Posterior vena cava (tissue), 2 donors: ENCODE measurements at regions not wholly inside any gene's neighbourhood (a gene's known extent, or its start where the extent isn't known, plus 50 kb on each side); places are given as distances from the start of the nearest gene placed in this dataset.
"Not testable (repeated sequence)": the region's sequence is repeated elsewhere in the genome, so short reads cannot be mapped to it uniquely, and the experiment has no call there.

Source experiments
- DNase-seq: peaks from one replicate; pipeline ENCODE4 v3.0.0-alpha.2; 2020; ENCODE audit warnings: low spot score
- intact Hi-C, 2 donors: fragments of 100-400 bp; cut with DNase I; formaldehyde crosslinking; loops; one replicate each; pipeline versions ENCODE4 v1.14.1 to v1.14.2; 2022 to 2023
- donor health status: DM: yes; HTN: yes; CAD: no.
- donor health status: DM: yes; HTN: yes; CAD: no.

DNA sequence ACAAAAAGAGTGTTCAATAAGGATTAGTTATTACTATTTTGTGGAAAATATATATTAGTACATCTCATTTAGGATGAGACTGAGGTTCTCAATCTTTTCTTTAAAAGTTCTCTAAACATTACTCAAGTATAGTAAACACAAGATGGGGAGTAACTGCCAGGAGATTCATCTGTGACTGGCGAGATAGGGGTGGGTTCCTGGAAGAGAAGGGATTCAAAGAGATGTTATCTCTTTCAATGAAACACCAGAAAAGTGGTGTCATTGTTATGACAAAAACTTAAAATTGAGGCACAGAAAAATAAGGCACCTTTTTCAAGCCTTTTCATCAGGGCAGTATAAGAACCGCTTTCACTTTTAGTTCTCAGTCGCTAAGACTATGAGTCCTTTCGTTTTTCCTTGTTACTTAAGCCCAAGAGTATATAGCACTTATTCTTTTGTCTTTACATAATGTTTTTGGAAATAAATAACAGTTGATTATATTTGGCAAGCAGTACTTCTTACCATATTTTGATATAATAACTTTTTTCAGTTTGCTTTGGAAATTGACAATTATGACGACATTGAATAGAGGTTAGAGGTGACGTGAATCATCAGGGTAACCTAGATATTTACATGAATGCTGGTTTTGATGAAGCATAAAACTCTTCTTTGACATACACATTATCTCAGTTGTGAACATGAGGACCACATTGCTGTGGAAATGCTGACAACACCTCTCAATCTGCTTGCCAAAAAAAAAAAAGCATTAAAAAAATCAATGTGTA lies 393.9 kb upstream of the TCF4 start:
- intact Hi-C loops, result no loop called here
- DNase-seq, result no peak

GRCh38 chr18:55974521-55974920 lies 386.5 kb upstream of the TCF4 start:
- intact Hi-C loops, result no loop called here
- no peak for DNase-seq

DNA sequence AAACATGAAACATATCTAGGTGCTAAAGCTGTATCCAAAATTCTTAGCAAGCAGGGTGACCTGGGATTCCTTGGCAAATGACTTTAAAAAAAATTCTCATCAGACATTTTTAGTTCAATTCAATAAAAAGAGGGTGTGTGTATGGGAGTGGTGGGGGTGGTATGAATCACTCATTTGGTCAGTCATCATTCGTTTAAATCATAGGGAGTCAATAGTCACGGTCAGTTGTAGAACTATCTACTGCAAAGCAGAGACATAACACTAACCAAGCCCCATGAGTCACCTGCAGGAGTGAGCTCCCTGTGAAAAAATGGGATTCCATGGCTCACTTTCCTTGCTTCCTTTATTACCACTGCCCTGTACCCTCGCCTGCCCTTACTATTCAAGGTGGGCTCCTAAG lies 380.6 kb upstream of the TCF4 start:
- no peak for DNase-seq
- intact Hi-C loops, result no loop called here

DNA sequence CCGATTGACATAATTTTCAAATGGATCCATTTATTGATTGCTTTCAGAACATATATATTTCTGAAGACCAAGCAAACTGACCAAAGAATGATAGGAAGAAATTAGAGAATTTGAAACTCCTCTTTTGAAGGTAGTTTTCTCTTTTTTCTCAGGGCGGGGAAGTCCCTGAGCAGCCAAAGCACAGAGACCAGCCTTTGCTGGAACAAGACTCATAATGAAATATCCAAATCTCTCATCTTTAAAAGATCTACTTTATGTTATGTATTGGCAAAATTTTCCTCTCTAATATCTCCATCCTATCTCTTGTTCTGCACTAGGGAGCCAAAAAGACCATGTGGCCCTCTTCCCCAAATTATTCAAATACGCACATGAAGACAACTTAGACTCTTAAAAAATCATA lies 379.0 kb upstream of the TCF4 start:
- intact Hi-C loops, result no loop called here
- DNase-seq, result no peak

- DNase-seq, result no peak
- intact Hi-C loops, result no loop called here
Observed at GRCh38 chr18:55964171-55964570, 376.2 kb upstream of the TCF4 start.

DNA sequence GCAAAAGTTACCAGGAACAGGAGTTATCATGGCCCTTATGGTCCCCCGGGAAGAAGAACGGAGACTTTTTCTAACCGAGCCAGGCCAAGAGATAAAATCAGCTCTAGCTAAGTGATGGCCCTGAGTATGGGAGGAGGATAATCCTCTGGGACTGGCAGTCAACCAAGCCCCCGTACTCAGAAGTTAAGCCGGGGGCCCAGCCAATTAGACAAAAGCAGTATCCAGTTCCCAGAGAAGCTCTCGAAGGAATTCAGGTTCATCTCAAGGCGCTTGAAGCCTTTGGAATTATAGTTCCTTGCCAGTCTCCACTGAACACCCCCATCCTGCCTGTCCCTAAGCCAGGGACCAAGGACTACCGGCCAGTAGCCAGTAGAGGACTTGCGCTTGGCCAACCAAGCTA lies 365.3 kb upstream of the TCF4 start:
- no peak for DNase-seq
- intact Hi-C loops, result no loop called here

GRCh38 chr18:55951738-55952137 lies 363.7 kb upstream of the TCF4 start:
- DNase-seq, intact Hi-C loops: not testable (repeated sequence)

- no peak for DNase-seq
- intact Hi-C loops, result no loop called here
Observed at GRCh38 chr18:55950379-55951166, 362.6 kb upstream of the TCF4 start.

GRCh38 chr18:55934821-55935220 lies 346.8 kb upstream of the TCF4 start:
- no peak for DNase-seq
- intact Hi-C loops, result no loop called here

DNA sequence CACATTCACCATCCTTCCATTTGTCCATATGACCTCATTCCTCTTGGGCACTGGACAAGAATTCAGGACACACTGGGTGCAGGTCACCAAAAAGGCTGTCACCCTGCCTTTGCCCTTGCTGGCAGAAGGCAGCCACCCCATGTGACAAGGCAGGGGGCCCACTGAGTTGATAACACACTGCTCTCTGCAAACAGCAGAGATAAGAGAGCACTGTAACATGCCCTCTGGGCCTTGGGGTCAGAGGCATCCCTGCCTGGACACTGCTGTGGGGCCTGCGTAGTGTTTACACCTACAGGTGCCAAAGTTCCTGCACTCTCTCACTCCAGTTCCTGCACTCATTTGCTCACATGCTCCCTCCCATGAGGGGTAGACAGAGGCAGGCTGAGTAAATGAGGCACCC lies 344.7 kb upstream of the TCF4 start:
- DNase-seq, result no peak
- intact Hi-C loops, result no loop called here

DNA sequence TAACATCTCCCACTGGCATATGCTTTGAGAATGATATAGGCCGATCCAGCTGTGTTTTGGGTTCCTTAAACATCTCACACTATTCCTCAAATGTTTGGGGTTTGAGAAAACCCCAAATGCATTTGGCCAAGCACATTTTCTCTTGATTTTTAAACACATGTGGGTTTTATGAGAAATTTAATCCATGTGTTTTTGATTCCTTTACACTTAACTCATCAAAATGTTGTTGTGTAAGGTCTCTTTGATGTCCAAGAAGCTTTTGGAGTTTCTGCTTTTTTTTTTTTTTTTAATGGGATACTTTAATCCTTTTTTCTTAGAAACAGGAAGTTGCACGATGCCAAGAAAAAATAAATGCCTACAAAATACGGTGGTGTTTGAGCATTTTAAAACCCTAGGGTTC lies 339.8 kb upstream of the TCF4 start:
- no peak for DNase-seq
- intact Hi-C loops, result no loop called here

GRCh38 chr18:55925772-55926171 lies 337.8 kb upstream of the TCF4 start:
- no peak for DNase-seq
- intact Hi-C loops, result no loop called here

- DNase-seq, result no peak
- intact Hi-C loops, result no loop called here
Observed at GRCh38 chr18:55920063-55920462, 332.1 kb upstream of the TCF4 start.

DNA sequence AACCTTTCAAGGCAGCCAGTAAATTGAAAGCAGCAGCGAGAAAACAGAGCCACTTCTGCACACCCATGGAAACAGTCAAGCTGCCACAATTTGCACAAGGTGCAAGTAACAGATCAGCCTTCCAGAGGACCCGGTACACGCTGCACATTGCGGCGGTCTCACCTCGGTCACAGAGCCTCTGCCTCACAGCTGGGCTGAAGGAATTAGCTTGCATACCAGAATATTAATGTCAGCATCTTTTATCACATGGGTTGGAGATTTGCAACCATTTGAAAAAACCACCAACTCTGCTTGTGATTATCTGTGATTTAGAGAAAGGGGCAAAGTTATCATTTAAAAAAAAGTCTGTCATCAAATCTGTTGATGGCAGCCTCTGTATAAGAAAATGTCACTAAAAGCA lies 330.5 kb upstream of the TCF4 start:
- intact Hi-C loops, result no loop called here
- DNase-seq, result no peak

DNA sequence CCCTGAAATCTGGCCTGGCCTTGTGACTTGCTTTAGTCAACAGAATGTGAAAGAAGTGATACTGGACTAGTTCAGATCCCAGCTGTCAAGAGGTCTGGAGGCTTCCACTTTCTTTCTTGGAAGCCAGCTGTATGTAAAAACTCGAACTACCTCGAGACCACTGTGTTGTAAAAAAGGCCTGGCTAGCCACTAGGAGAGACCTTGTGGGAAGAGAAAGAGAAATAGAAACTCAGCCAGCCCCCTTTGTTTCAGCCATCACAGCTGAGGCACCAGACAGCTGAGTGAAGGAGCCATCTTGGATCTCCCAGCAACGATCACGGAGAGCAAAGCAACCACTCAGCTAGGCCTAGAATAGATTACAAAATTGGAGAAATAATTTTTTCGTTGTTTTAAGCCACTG lies 324.9 kb upstream of the TCF4 start:
- intact Hi-C loops, result no loop called here
- no peak for DNase-seq

DNA sequence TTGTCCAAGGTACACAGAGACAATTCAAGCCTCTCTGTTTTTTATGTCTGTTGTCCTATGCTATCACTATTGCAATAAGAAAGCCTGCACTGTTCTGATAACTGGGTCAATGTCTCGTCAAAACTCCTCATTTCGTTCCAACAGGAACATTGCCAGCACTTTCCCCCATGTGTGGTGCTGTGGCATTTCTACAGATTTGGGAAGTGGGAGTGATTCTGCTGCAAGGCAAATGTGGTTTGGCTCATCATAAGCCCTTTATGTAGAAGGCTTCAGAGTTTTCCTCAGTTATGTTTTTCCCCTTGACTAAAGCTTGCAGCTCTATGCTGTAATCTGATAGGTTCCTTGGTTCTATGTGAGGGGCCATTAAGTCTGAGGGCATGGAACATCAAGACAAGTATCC lies 324.1 kb upstream of the TCF4 start:
- DNase-seq, result no peak
- intact Hi-C loops, result no loop called here

GRCh38 chr18:55910296-55910695 lies 322.3 kb upstream of the TCF4 start:
- intact Hi-C loops, result no loop called here
- no peak for DNase-seq

GRCh38 chr18:55908901-55909366 lies 320.9 kb upstream of the TCF4 start:
- intact Hi-C loops, result no loop called here
- DNase-seq, result no peak

- no peak for DNase-seq
- intact Hi-C loops, result no loop called here
Observed at GRCh38 chr18:55907453-55908175, 319.6 kb upstream of the TCF4 start.

DNA sequence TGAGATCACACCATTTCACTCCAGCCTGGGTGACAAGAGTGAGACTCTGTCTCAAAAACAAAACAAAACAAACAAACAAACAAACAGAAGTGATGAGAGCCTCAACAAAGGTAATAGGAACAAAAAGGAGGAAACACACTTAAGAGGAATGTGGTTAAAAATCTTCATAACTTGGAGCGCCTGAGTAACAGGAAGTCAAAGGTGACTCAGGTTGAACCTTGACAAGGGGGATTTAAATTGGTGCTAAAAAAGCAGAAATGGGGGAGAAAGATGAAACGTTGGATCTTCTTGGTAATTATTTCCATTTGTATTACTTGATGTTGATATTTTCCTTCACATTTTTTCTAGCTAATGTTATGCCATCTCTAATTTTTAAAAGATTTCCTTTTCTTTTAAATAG lies 318.5 kb upstream of the TCF4 start:
- intact Hi-C loops, result no loop called here

More for the DNA sequence above, 318.5 kb upstream of the TCF4 start:
- DNase-seq, result no peak
